ENCODE measurements at regions not wholly inside any gene's neighbourhood (a gene's known extent, or its start where the extent isn't known, plus 50 kb on each side); places are given as distances from the start of the nearest gene placed in this dataset.
"Not testable (repeated sequence)": the region's sequence is repeated elsewhere in the genome, so short reads cannot be mapped to it uniquely, and the experiment has no call there.

- H3K36me3 ChIP-seq (ENCODE audit: control insufficient read depth, insufficient read depth, low read length, severe bottlenecking) = no peaks in the 10 kb centered on the region
- no peak overlapping the region for H3K4me3 ChIP-seq (ENCODE audit: low read length)
- no peak for DNase-seq (ENCODE audit: low read depth)
- no peaks in the 10 kb centered on the region for H3K9me3 ChIP-seq (ENCODE audit: control insufficient read depth, low read length)
- H3K27me3 ChIP-seq (replicated peaks; ENCODE audit: control insufficient read depth, insufficient read depth, low read length) = no peaks in the 10 kb centered on the region
- no peaks in the 10 kb centered on the region for H3K4me1 ChIP-seq (ENCODE audit: control insufficient read depth, insufficient read depth, low read length)
- no peak overlapping the region for H3K9ac ChIP-seq (ENCODE audit: low read length)
Measured at GRCh38 chr4:34464196-34464595, 1780.1 kb downstream of the ARAP2 start.

- H3K36me3 ChIP-seq (ENCODE audit: control insufficient read depth, insufficient read depth, low read length, severe bottlenecking) = no peaks in the 10 kb centered on the region
Measured at GRCh38 chr4:34466411-34466810, 1777.9 kb downstream of the ARAP2 start.

GRCh38 chr4:34469516-34469915, 1774.8 kb downstream of the ARAP2 start:
- no peak overlapping the region for H3K4me3 ChIP-seq (ENCODE audit: low read length)
- H3K4me1 ChIP-seq (ENCODE audit: control insufficient read depth, insufficient read depth, low read length) = no peaks in the 10 kb centered on the region
- H3K9ac ChIP-seq (ENCODE audit: low read length) = no peak overlapping the region
- no peaks in the 10 kb centered on the region for H3K27me3 ChIP-seq (replicated peaks; ENCODE audit: control insufficient read depth, insufficient read depth, low read length)
- DNase-seq (ENCODE audit: low read depth) = no peak
- H3K9me3 ChIP-seq (ENCODE audit: control insufficient read depth, low read length) = no peaks in the 10 kb centered on the region
- H3K36me3 ChIP-seq (ENCODE audit: control insufficient read depth, insufficient read depth, low read length, severe bottlenecking) = no peaks in the 10 kb centered on the region

More at GRCh38 chr4:34466411-34466810, 1777.9 kb downstream of the ARAP2 start:
- H3K4me3 ChIP-seq (ENCODE audit: low read length) = no peak overlapping the region
- no peak for DNase-seq (ENCODE audit: low read depth)
- no peaks in the 10 kb centered on the region for H3K4me1 ChIP-seq (ENCODE audit: control insufficient read depth, insufficient read depth, low read length)
- H3K9ac ChIP-seq (ENCODE audit: low read length) = no peak overlapping the region
- H3K9me3 ChIP-seq (ENCODE audit: control insufficient read depth, low read length) = no peaks in the 10 kb centered on the region
- no peaks in the 10 kb centered on the region for H3K27me3 ChIP-seq (replicated peaks; ENCODE audit: control insufficient read depth, insufficient read depth, low read length)

- no peak for DNase-seq (ENCODE audit: low read depth)
- H3K4me1 ChIP-seq (ENCODE audit: control insufficient read depth, insufficient read depth, low read length) = no peaks in the 10 kb centered on the region
- no peak overlapping the region for H3K4me3 ChIP-seq (ENCODE audit: low read length)
- no peak overlapping the region for H3K9ac ChIP-seq (ENCODE audit: low read length)
- no peaks in the 10 kb centered on the region for H3K9me3 ChIP-seq (ENCODE audit: control insufficient read depth, low read length)
- no peaks in the 10 kb centered on the region for H3K36me3 ChIP-seq (ENCODE audit: control insufficient read depth, insufficient read depth, low read length, severe bottlenecking)
- no peaks in the 10 kb centered on the region for H3K27me3 ChIP-seq (replicated peaks; ENCODE audit: control insufficient read depth, insufficient read depth, low read length)
Measured at GRCh38 chr4:34485252-34485651, 1759.1 kb downstream of the ARAP2 start.

- no peak overlapping the region for H3K4me3 ChIP-seq (ENCODE audit: low read length)
- H3K4me1 ChIP-seq (ENCODE audit: control insufficient read depth, insufficient read depth, low read length) = no peaks in the 10 kb centered on the region
- no peaks in the 10 kb centered on the region for H3K9me3 ChIP-seq (ENCODE audit: control insufficient read depth, low read length)
- H3K36me3 ChIP-seq (ENCODE audit: control insufficient read depth, insufficient read depth, low read length, severe bottlenecking) = no peaks in the 10 kb centered on the region
- no peaks in the 10 kb centered on the region for H3K27me3 ChIP-seq (replicated peaks; ENCODE audit: control insufficient read depth, insufficient read depth, low read length)
- no peak overlapping the region for H3K9ac ChIP-seq (ENCODE audit: low read length)
- no peak for DNase-seq (ENCODE audit: low read depth)
Measured at GRCh38 chr4:34486461-34487363, 1757.6 kb downstream of the ARAP2 start.

- Histone ChIP-seq H3K9me3 (ENCODE audit: control insufficient read depth, low read length) (no peaks in the 10 kb centered on the region), H3K9ac (ENCODE audit: low read length) (no peak overlapping the region), H3K36me3 (ENCODE audit: control insufficient read depth, insufficient read depth, low read length, severe bottlenecking) (no peaks in the 10 kb centered on the region), H3K27me3 (replicated peaks; ENCODE audit: control insufficient read depth, insufficient read depth, low read length) (no peaks in the 10 kb centered on the region), H3K4me3 (ENCODE audit: low read length) (no peak overlapping the region), H3K4me1 (ENCODE audit: control insufficient read depth, insufficient read depth, low read length) (no peaks in the 10 kb centered on the region)
- DNase-seq (ENCODE audit: low read depth) = no peak
Measured at GRCh38 chr4:34492414-34492813, 1751.9 kb downstream of the ARAP2 start.

GRCh38 chr4:34502086-34502485, 1742.2 kb downstream of the ARAP2 start:
- H3K27me3 ChIP-seq (replicated peaks; ENCODE audit: control insufficient read depth, insufficient read depth, low read length) = no peaks in the 10 kb centered on the region
- H3K36me3 ChIP-seq (ENCODE audit: control insufficient read depth, insufficient read depth, low read length, severe bottlenecking) = no peaks in the 10 kb centered on the region
- no peak overlapping the region for H3K9ac ChIP-seq (ENCODE audit: low read length)
- DNase-seq (ENCODE audit: low read depth) = no peak
- H3K4me1 ChIP-seq (ENCODE audit: control insufficient read depth, insufficient read depth, low read length) = no peaks in the 10 kb centered on the region
- no peak overlapping the region for H3K4me3 ChIP-seq (ENCODE audit: low read length)
- H3K9me3 ChIP-seq (ENCODE audit: control insufficient read depth, low read length) = no peaks in the 10 kb centered on the region

- not testable (repeated sequence) for H3K9ac ChIP-seq (ENCODE audit: low read length); H3K27me3 ChIP-seq (replicated peaks; ENCODE audit: control insufficient read depth, insufficient read depth, low read length); H3K36me3 ChIP-seq (ENCODE audit: control insufficient read depth, insufficient read depth, low read length, severe bottlenecking); H3K4me3 ChIP-seq (ENCODE audit: low read length); DNase-seq (ENCODE audit: low read depth); H3K9me3 ChIP-seq (ENCODE audit: control insufficient read depth, low read length); H3K4me1 ChIP-seq (ENCODE audit: control insufficient read depth, insufficient read depth, low read length)
Measured at GRCh38 chr4:34504731-34505130, 1739.6 kb downstream of the ARAP2 start.

GRCh38 chr4:34506511-34507092, 1737.7 kb downstream of the ARAP2 start:
- DNase-seq (ENCODE audit: low read depth); H3K27me3 ChIP-seq (replicated peaks; ENCODE audit: control insufficient read depth, insufficient read depth, low read length); H3K36me3 ChIP-seq (ENCODE audit: control insufficient read depth, insufficient read depth, low read length, severe bottlenecking); H3K4me1 ChIP-seq (ENCODE audit: control insufficient read depth, insufficient read depth, low read length); H3K9ac ChIP-seq (ENCODE audit: low read length); H3K9me3 ChIP-seq (ENCODE audit: control insufficient read depth, low read length); H3K4me3 ChIP-seq (ENCODE audit: low read length): not testable (repeated sequence)

GRCh38 chr4:34512616-34513015, 1731.7 kb downstream of the ARAP2 start:
- H3K9me3 ChIP-seq (ENCODE audit: control insufficient read depth, low read length) = no peaks in the 10 kb centered on the region

GRCh38 chr4:34516524-34516923, 1727.8 kb downstream of the ARAP2 start:
- H3K36me3 ChIP-seq (ENCODE audit: control insufficient read depth, insufficient read depth, low read length, severe bottlenecking) = no peaks in the 10 kb centered on the region
- H3K9ac ChIP-seq (ENCODE audit: low read length) = no peak overlapping the region
- no peaks in the 10 kb centered on the region for H3K4me1 ChIP-seq (ENCODE audit: control insufficient read depth, insufficient read depth, low read length)

More at GRCh38 chr4:34512616-34513015, 1731.7 kb downstream of the ARAP2 start:
- DNase-seq (ENCODE audit: low read depth) = no peak
- Histone ChIP-seq H3K4me1 (ENCODE audit: control insufficient read depth, insufficient read depth, low read length) (no peaks in the 10 kb centered on the region), H3K4me3 (ENCODE audit: low read length) (no peak overlapping the region), H3K27me3 (replicated peaks; ENCODE audit: control insufficient read depth, insufficient read depth, low read length) (no peaks in the 10 kb centered on the region), H3K36me3 (ENCODE audit: control insufficient read depth, insufficient read depth, low read length, severe bottlenecking) (no peaks in the 10 kb centered on the region), H3K9ac (ENCODE audit: low read length) (no peak overlapping the region)

More at GRCh38 chr4:34516524-34516923, 1727.8 kb downstream of the ARAP2 start:
- no peaks in the 10 kb centered on the region for H3K27me3 ChIP-seq (replicated peaks; ENCODE audit: control insufficient read depth, insufficient read depth, low read length)
- H3K9me3 ChIP-seq (ENCODE audit: control insufficient read depth, low read length) = no peaks in the 10 kb centered on the region
- no peak for DNase-seq (ENCODE audit: low read depth)
- no peak overlapping the region for H3K4me3 ChIP-seq (ENCODE audit: low read length)

All from adipocyte (in vitro differentiated cells).